Spleen (tissue), 11 donors: ENCODE measurements at regions not wholly inside any gene's neighbourhood (a gene's known extent, or its start where the extent isn't known, plus 50 kb on each side); places are given as distances from the start of the nearest gene placed in this dataset.

Experiments used
- DNase-seq: peaks from one replicate; pipeline ENCODE4 v3.0.0-alpha.2; 2020
- H3K27ac ChIP-seq, 8 donors: fragments of 200-600 bp; sonication (generic) in 7 of 8; 1 replicate in 4 of 8; 2 replicates in 4 of 8; pipeline versions ENCODE4 v1.5.0 to v1.8.0; 2016 to 2021; ENCODE audit warnings: inconsistent platforms in 4 of 8, mild to moderate bottlenecking in 4 of 8, moderate library complexity in 1 of 8
- H3K27me3 ChIP-seq, 7 donors: fragments of 200-600 bp; sonication (generic) in 6 of 7; replicated peaks in 1 of 7; 1 replicate in 4 of 7; 2 replicates in 3 of 7; pipeline versions ENCODE4 v1.5.0 to v1.8.0; 2016 to 2021; ENCODE audit warnings: inconsistent platforms in 3 of 7, mild to moderate bottlenecking in 1 of 7
- H3K36me3 ChIP-seq, 6 donors: fragments of 200-600 bp; sonication (generic) in 5 of 6; 1 replicate in 4 of 6; 2 replicates in 2 of 6; pipeline versions ENCODE4 v1.5.0 to v1.8.0; 2016 to 2021; ENCODE audit warnings: inconsistent platforms in 2 of 6
- H3K4me1 ChIP-seq, 6 donors: fragments of 200-600 bp; sonication (generic) in 5 of 6; 1 replicate in 3 of 6; 2 replicates in 3 of 6; pipeline versions ENCODE4 v1.5.0 to v1.8.0; 2016 to 2021; ENCODE audit warnings: inconsistent platforms in 3 of 6
- H3K4me3 ChIP-seq, 8 donors: fragments of 200-600 bp; sonication (generic) in 7 of 8; 1 replicate in 4 of 8; 2 replicates in 4 of 8; pipeline versions ENCODE4 v1.5.0 to v1.8.0; 2016 to 2021; ENCODE audit warnings: inconsistent platforms in 4 of 8, mild to moderate bottlenecking in 4 of 8, moderate library complexity in 2 of 8
- H3K9me3 ChIP-seq, 8 donors: fragments of 200-600 bp; sonication (generic) in 7 of 8; 1 replicate in 4 of 8; 2 replicates in 4 of 8; pipeline versions ENCODE4 v1.5.0 to v1.8.0; 2016 to 2021; ENCODE audit warnings: inconsistent platforms in 4 of 8
- CTCF ChIP-seq, 11 experiments: fragments of 200-600 bp in 7 of 11; fragments of 450-650 bp in 4 of 11; sonication (generic) in 4 of 11; IDR thresholded peaks in 8 of 11; conservative IDR thresholded peaks in 3 of 11; 1 replicate in 7 of 11; 2 replicates in 4 of 11; pipeline versions ENCODE4 v1.4.0 to v1.8.0; 2016 to 2021; ENCODE audit warnings: antibody characterized with exemption in 11 of 11, inconsistent platforms in 4 of 11, mild to moderate bottlenecking in 1 of 11
- POLR2A ChIP-seq, 3 donors: fragments of 450-650 bp; IDR thresholded peaks; one replicate each; pipeline ENCODE4 v1.5.1; 2017; ENCODE audit warnings: antibody characterized with exemption in 3 of 3, mild to moderate bottlenecking in 1 of 3
- POLR2AphosphoS5 ChIP-seq, 3 donors: sonication (generic); formaldehyde crosslinking; IDR thresholded peaks; one replicate each; pipeline ENCODE4 v1.5.1; 2017; ENCODE audit warnings: antibody characterized with exemption in 3 of 3
- WGBS, 5 donors: extraction: QIAGEN DNeasy Blood & Tissue Kit in 3 of 5; methylation state at CpG; one replicate each; pipeline versions ENCODE4 v1.1.5 to v1.1.7; 2013 to 2018; 5-methylcytosine and 5-hydroxymethylcytosine counted together
- intact Hi-C: fragments of 100-400 bp; cut with DNase I; formaldehyde crosslinking; loops from one replicate; pipeline ENCODE4 v1.15.0; 2023; ENCODE audit warnings: low total_unique reads
- donor health status: healthy with polysubstance abuse.
- donor health status: DM: no; HTN: no; CAD: no; lungs with moderate emphysema.
- donor health status: DM: no; HTN: no; CAD: no.
- donor health status: Bipolar disorder and iron deficiency.
- donor health status: healthy.
- donor health status: DM: no; HTN: no; CAD: no.
- donor health status: DM: yes; HTN: yes; CAD: no.

GRCh38 chr16:87092958-87093357 lies 224.2 kb downstream of the C16orf95 start:
- TF ChIP-seq POLR2A (IDR thresholded peaks at IDR 0.05): no peak
- TF ChIP-seq POLR2AphosphoS5 (IDR thresholded peaks at IDR 0.05): no peak
- no peak for TF ChIP-seq CTCF (IDR thresholded peaks at IDR 0.05 in 8 of 11, conservative IDR thresholded peaks at IDR 0.05 in 3 of 11)
- intact Hi-C loops: no loop called here
- H3K27ac ChIP-seq: no peak overlapping the region
- no peaks in the 10 kb centered on the region for H3K9me3 ChIP-seq
- no peak for DNase-seq
- no peak overlapping the region for H3K4me3 ChIP-seq
- no peaks in the 10 kb centered on the region for H3K4me1 ChIP-seq
- no peaks in the 10 kb centered on the region for H3K36me3 ChIP-seq
- 87 to 93% (median 90%) methylated on average over 5 of the region's 5 CpGs for WGBS, 5 donors
- H3K27me3 ChIP-seq: peaks cover 0 to 30% (median 0%) of the 10 kb centered on the region in 7 donors

GRCh38 chr16:87093804-87094555 lies 223.2 kb downstream of the C16orf95 start:
- Histone ChIP-seq H3K4me1 (no peaks in the 10 kb centered on the region), H3K27ac (no peak overlapping the region), H3K36me3 (no peaks in the 10 kb centered on the region), H3K27me3 (peaks cover 0 to 36% (median 2%) of the 10 kb centered on the region in 7 donors), H3K9me3 (no peaks in the 10 kb centered on the region), H3K4me3 (no peak overlapping the region)
- no peak for TF ChIP-seq POLR2A (IDR thresholded peaks at IDR 0.05)
- TF ChIP-seq POLR2AphosphoS5 (IDR thresholded peaks at IDR 0.05): no peak
- no peak for TF ChIP-seq CTCF (IDR thresholded peaks at IDR 0.05 in 8 of 11, conservative IDR thresholded peaks at IDR 0.05 in 3 of 11)
- DNase-seq: no peak
- intact Hi-C loops: no loop called here
- 79 to 86% (median 84%) methylated on average over 13 to 18 of the region's 18 CpGs for WGBS, 5 donors

- Histone ChIP-seq H3K27me3 (peaks cover 0 to 36% (median 2%) of the 10 kb centered on the region in 7 donors), H3K9me3 (no peaks in the 10 kb centered on the region), H3K4me3 (no peak overlapping the region), H3K36me3 (no peaks in the 10 kb centered on the region), H3K27ac (no peak overlapping the region), H3K4me1 (no peaks in the 10 kb centered on the region)
- intact Hi-C loops: no loop called here
- DNase-seq: no peak
- 49 to 69% (median 59%) methylated on average over 5 of the region's 5 CpGs for WGBS, 5 donors
- TF ChIP-seq POLR2AphosphoS5 (IDR thresholded peaks at IDR 0.05) (no peak), CTCF (IDR thresholded peaks at IDR 0.05 in 8 of 11, conservative IDR thresholded peaks at IDR 0.05 in 3 of 11) (no peak), POLR2A (IDR thresholded peaks at IDR 0.05) (no peak)
Measured at GRCh38 chr16:87094556-87094865, 222.7 kb downstream of the C16orf95 start.

GRCh38 chr16:87095271-87095670 lies 221.9 kb downstream of the C16orf95 start:
- H3K27me3 ChIP-seq: peaks cover 0 to 36% (median 2%) of the 10 kb centered on the region in 7 donors
- no peak for DNase-seq
- WGBS, 5 donors: 83 to 92% (median 86%) methylated on average over 5 of the region's 5 CpGs
- H3K9me3 ChIP-seq: no peaks in the 10 kb centered on the region
- H3K4me1 ChIP-seq: no peaks in the 10 kb centered on the region
- no peak overlapping the region for H3K4me3 ChIP-seq
- H3K36me3 ChIP-seq: no peaks in the 10 kb centered on the region
- no peak for TF ChIP-seq CTCF (IDR thresholded peaks at IDR 0.05 in 8 of 11, conservative IDR thresholded peaks at IDR 0.05 in 3 of 11)
- TF ChIP-seq POLR2AphosphoS5 (IDR thresholded peaks at IDR 0.05): no peak
- no peak for TF ChIP-seq POLR2A (IDR thresholded peaks at IDR 0.05)
- intact Hi-C loops: no loop called here
- no peak overlapping the region for H3K27ac ChIP-seq
